ENCODE measurements at regions not wholly inside any gene's neighbourhood (a gene's known extent, or its start where the extent isn't known, plus 50 kb on each side); places are given as distances from the start of the nearest gene placed in this dataset.

- no peak for DNase-seq (ENCODE audit: low read depth)
- TF ChIP-seq, protein P1, sequence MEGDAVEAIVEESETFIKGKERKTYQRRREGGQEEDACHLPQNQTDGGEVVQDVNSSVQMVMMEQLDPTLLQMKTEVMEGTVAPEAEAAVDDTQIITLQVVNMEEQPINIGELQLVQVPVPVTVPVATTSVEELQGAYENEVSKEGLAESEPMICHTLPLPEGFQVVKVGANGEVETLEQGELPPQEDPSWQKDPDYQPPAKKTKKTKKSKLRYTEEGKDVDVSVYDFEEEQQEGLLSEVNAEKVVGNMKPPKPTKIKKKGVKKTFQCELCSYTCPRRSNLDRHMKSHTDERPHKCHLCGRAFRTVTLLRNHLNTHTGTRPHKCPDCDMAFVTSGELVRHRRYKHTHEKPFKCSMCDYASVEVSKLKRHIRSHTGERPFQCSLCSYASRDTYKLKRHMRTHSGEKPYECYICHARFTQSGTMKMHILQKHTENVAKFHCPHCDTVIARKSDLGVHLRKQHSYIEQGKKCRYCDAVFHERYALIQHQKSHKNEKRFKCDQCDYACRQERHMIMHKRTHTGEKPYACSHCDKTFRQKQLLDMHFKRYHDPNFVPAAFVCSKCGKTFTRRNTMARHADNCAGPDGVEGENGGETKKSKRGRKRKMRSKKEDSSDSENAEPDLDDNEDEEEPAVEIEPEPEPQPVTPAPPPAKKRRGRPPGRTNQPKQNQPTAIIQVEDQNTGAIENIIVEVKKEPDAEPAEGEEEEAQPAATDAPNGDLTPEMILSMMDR (IDR thresholded peaks at IDR 0.05; ENCODE audit: low read length, missing control alignments): no peak
- H3K4me3 ChIP-seq (replicated peaks; ENCODE audit: low read depth, low read length): no peak overlapping the region
Observed at GRCh38 chr1:229892515-229893117, 174.4 kb upstream of the GALNT2 start.

DNA sequence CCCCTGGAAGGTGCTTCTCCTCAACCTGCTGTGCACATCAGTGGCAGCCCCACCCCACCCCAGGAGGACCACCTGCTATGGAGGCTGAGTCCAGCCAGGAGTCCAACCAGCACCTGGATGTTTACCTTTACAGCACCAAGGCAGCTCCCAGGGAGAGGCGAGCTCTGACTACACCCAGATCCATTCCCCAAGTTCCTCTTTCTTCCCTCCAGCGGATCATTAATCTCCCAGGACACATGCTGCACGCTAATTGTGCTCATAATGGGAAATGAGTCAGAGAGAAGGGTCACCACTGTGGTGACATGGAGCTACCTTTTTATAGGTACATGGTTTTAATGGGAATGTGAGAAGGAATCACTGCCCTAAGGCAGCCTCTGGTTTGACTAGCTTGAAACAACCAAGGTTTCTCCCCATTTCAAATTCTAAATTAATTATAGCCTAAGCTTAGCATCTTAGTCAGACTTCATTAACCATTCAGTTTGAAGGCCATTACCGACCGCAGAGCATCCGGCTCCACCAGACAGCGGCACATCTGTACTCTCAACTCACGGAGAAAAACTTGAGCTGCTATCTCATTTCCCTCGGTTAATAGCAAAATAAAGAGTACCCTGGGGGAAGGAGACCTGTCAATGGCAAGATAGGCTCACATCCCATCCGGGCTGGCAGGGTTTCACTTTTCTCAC is 173.1 kb upstream of the GALNT2 start:
- TF ChIP-seq, protein P1 (IDR thresholded peaks at IDR 0.05; ENCODE audit: low read length, missing control alignments): no peak
- no peak for DNase-seq (ENCODE audit: low read depth)
- H3K4me3 ChIP-seq (replicated peaks; ENCODE audit: low read depth, low read length): no peak overlapping the region

DNA sequence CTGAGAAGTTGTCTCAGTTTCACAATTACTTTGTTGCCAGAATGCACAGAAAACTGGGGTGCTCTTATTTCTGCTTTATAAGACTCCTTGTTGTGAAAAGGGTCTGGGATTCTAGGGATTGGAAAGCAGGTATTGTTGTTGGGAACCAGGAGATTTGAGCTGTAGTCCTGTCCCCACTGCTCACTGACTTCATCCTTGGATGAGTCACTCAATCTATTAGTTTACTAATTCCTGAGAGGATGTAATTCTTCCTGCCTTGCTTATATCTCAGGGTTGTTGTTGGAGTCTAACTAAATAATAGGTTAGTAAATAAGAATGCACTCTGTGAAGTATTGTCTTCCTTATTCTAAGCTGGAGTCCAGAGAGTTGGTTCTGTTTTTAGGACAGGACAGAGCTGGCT is 172.5 kb upstream of the GALNT2 start:
- H3K4me3 ChIP-seq (replicated peaks; ENCODE audit: low read depth, low read length): no peak overlapping the region
- TF ChIP-seq, protein P1 (IDR thresholded peaks at IDR 0.05; ENCODE audit: low read length, missing control alignments): no peak
- DNase-seq (ENCODE audit: low read depth): no peak

GRCh38 chr1:229895605-229896004 is 171.4 kb upstream of the GALNT2 start:
- TF ChIP-seq, protein P1 (IDR thresholded peaks at IDR 0.05; ENCODE audit: low read length, missing control alignments): no peak
- H3K4me3 ChIP-seq (replicated peaks; ENCODE audit: low read depth, low read length): no peak overlapping the region
- DNase-seq (ENCODE audit: low read depth): no peak

- no peak overlapping the region for H3K4me3 ChIP-seq (replicated peaks; ENCODE audit: low read depth, low read length)
- TF ChIP-seq, protein P1 (IDR thresholded peaks at IDR 0.05; ENCODE audit: low read length, missing control alignments): no peak
- no peak for DNase-seq (ENCODE audit: low read depth)
Observed at GRCh38 chr1:229896306-229896705, 170.7 kb upstream of the GALNT2 start.

DNA sequence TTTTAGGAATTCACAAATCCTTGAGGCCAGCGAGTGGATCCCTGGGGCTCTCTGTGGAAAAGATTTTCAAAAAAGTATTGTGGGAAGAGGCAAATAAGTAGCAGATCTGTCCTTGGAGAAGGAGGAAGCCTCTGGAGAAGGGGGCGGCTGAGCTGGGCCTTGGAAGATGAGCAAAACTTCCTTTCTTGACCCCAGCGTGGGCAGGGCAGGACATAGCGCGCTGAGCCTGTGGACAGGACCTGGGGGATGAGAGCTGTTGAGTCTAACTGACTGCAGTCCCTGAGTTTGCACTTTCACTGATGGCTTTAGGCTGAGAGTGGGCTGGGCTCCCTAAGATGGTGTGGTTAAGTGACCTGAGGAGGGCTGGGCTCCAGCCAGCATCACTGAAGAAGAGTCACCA is 170.2 kb upstream of the GALNT2 start:
- TF ChIP-seq, protein P1 (IDR thresholded peaks at IDR 0.05; ENCODE audit: low read length, missing control alignments): no peak

DNA sequence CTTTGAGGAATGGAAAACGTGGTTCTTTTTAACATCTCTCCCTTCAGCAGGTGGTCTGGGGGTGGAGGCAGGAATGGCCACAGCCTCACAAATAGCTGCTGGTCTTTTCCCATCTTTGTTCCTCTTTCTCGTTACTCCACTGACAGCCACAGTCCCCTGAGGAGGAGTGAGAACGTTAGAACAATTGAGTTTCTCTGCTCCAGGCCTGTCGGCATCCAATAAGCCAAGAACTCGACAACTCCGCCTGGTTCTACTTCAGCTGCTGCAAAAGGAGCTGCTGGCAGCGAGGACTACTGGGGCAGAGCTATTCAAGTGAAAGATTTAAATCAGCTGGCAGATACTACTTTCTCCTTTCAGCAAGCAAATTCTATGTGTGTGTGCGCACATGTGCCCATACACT is 169.5 kb upstream of the GALNT2 start:
- no peak for DNase-seq (ENCODE audit: low read depth)
- H3K4me3 ChIP-seq (replicated peaks; ENCODE audit: low read depth, low read length): no peak overlapping the region
- TF ChIP-seq, protein P1 (IDR thresholded peaks at IDR 0.05; ENCODE audit: low read length, missing control alignments): no peak

More for the DNA sequence above, 170.2 kb upstream of the GALNT2 start:
- no peak overlapping the region for H3K4me3 ChIP-seq (replicated peaks; ENCODE audit: low read depth, low read length)
- no peak for DNase-seq (ENCODE audit: low read depth)
